Urinary bladder (tissue), 3 donors: ENCODE measurements at regions not wholly inside any gene's neighbourhood (a gene's known extent, or its start where the extent isn't known, plus 50 kb on each side); places are given as distances from the start of the nearest gene placed in this dataset.

ENCODE experiments used
- DNase-seq: peaks from one replicate; pipeline ENCODE4 v3.0.0-alpha.2; 2015; ENCODE audit errors: extremely low spot score
- H3K27ac ChIP-seq: one replicate; pipeline ENCODE4 v1.5.1; 2013; ENCODE audit warnings: low read depth, mild to moderate bottlenecking, moderate library complexity
- H3K36me3 ChIP-seq: one replicate; pipeline ENCODE4 v1.6.1; 2013; ENCODE audit warnings: mild to moderate bottlenecking, moderate library complexity; ENCODE audit not compliant: insufficient read depth
- H3K4me1 ChIP-seq: one replicate; pipeline ENCODE4 v1.6.1; 2013; ENCODE audit warnings: mild to moderate bottlenecking, moderate library complexity; ENCODE audit not compliant: insufficient read depth
- H3K4me3 ChIP-seq: one replicate; pipeline ENCODE4 v1.5.1; 2013; ENCODE audit warnings: low read depth, low read length
- WGBS: extraction: QIAGEN DNeasy Blood & Tissue Kit; methylation state at CpG from one replicate; pipeline ENCODE4 v1.1.7; 2013; 5-methylcytosine and 5-hydroxymethylcytosine counted together
- donor health status: healthy with polysubstance abuse.
- donor health status: healthy.

GRCh38 chr3:102141928-102142239, 292.6 kb downstream of the NFKBIZ start:
- Histone ChIP-seq H3K4me1 (no peaks in the 10 kb centered on the region), H3K4me3 (no peak overlapping the region), H3K27ac (no peak overlapping the region), H3K36me3 (no peaks in the 10 kb centered on the region)
- no peak for DNase-seq
- 73% methylated on average over 1 of the region's 1 CpG for WGBS

- H3K4me1 ChIP-seq: no peaks in the 10 kb centered on the region
- WGBS: 55% methylated on average over 2 of the region's 2 CpGs
- no peak overlapping the region for H3K4me3 ChIP-seq
- no peak for DNase-seq
- H3K27ac ChIP-seq: no peak overlapping the region
- no peaks in the 10 kb centered on the region for H3K36me3 ChIP-seq
Observed at GRCh38 chr3:102142379-102143060, 292.3 kb upstream of the ZPLD1 start.

GRCh38 chr3:102143536-102143935, 291.3 kb upstream of the ZPLD1 start:
- Histone ChIP-seq H3K4me3 (no peak overlapping the region), H3K27ac (no peak overlapping the region), H3K36me3 (no peaks in the 10 kb centered on the region), H3K4me1 (no peaks in the 10 kb centered on the region)
- DNase-seq: no peak
- 94% methylated on average over 1 of the region's 1 CpG for WGBS

DNA sequence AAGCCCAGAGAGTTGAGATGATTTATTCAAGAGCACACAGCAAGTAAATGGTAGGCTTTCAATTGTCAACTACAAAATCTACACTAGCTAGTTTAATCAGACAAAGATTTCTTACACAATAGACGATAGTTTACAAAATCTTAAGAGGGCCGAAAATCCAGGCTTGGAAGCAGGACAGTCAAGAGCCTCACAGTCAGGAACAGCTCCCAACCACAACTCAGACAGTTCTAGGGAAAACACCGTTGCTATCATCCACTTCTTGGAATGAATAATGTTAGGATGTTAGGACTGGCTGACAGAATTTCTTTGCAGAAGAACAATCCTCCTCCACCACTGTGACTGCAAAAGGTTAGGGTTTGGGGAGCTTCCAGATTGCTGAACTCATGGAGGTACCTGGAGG, 290.8 kb upstream of the ZPLD1 start:
- H3K4me3 ChIP-seq: no peak overlapping the region
- H3K27ac ChIP-seq: no peak overlapping the region
- no peaks in the 10 kb centered on the region for H3K36me3 ChIP-seq
- no peaks in the 10 kb centered on the region for H3K4me1 ChIP-seq
- 33% methylated on average over 3 of the region's 3 CpGs for WGBS
- DNase-seq: no peak

- no peak for DNase-seq
- no peak overlapping the region for H3K27ac ChIP-seq
- WGBS: 98% methylated on average over 3 of the region's 3 CpGs
Observed at GRCh38 chr3:102148598-102149337, 286.0 kb upstream of the ZPLD1 start.

DNA sequence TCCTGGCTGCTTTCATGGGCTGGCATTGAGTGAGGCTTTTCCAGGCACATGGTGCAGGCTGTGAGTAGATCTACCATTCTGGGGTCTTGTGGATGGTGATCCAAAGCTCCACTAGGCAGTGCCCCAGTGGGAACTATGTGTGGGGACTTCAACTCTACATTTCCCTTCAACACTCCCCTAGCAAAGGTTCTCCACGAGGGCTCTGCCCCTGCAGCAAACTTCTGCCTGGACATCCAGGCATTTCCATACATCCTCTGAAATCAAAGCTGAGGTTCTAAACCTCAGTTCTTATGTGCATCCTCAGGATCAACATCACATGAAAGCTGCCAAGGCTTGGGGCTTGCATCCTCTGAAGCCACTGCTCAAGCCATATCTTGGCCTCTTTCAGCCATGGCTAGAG, 282.9 kb upstream of the ZPLD1 start:
- Histone ChIP-seq H3K27ac (no peak overlapping the region), H3K36me3 (no peaks in the 10 kb centered on the region), H3K4me3 (no peak overlapping the region), H3K4me1 (no peaks in the 10 kb centered on the region)
- 88% methylated on average over 1 of the region's 1 CpG for WGBS
- DNase-seq: no peak

More at GRCh38 chr3:102148598-102149337, 286.0 kb upstream of the ZPLD1 start:
- Histone ChIP-seq H3K4me3 (no peak overlapping the region), H3K4me1 (no peaks in the 10 kb centered on the region), H3K36me3 (no peaks in the 10 kb centered on the region)

GRCh38 chr3:102156426-102156825, 278.4 kb upstream of the ZPLD1 start:
- 92% methylated on average over 2 of the region's 2 CpGs for WGBS
- DNase-seq: no peak
- Histone ChIP-seq H3K4me3 (no peak overlapping the region), H3K27ac (no peak overlapping the region), H3K36me3 (no peaks in the 10 kb centered on the region), H3K4me1 (no peaks in the 10 kb centered on the region)

- 77% methylated on average over 3 of the region's 3 CpGs for WGBS
- Histone ChIP-seq H3K4me1 (no peaks in the 10 kb centered on the region), H3K27ac (no peak overlapping the region), H3K4me3 (no peak overlapping the region), H3K36me3 (no peaks in the 10 kb centered on the region)
- no peak for DNase-seq
Observed at GRCh38 chr3:102158080-102158740, 276.6 kb upstream of the ZPLD1 start.

DNA sequence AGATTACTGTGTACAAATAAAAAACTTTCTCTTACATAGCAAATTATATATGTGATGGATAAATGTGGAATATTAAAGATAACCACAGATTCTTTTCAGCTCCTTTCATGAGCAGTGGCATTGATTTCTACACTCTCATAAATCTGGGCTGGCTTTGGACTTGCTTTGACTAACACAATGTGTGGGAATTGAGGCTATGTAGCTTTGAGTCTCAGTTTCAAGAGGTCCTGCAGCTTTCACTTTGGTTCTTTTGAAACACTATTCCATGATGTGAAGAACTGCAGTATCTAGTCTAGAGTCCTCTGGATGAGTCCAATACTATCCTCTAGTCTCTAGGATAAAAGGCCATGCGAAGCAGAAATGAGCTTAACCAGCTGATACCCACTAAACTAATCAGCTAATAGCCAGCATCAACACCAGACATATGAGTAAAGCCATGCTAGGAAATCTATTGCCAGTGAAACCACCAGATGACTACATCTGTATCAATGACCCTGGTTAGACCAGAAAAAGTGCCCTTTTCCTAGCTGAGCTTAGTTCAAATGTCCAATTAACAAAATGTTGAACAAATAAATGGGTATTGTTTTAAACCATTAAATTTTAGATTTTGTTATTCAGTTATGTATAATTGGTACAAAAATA, 274.9 kb upstream of the ZPLD1 start:
- H3K36me3 ChIP-seq: no peaks in the 10 kb centered on the region
- H3K4me3 ChIP-seq: no peak overlapping the region
- H3K4me1 ChIP-seq: no peaks in the 10 kb centered on the region
- no peak overlapping the region for H3K27ac ChIP-seq
- DNase-seq: no peak
- 100% methylated on average over 1 of the region's 1 CpG for WGBS

- Histone ChIP-seq H3K36me3 (no peaks in the 10 kb centered on the region), H3K4me1 (no peaks in the 10 kb centered on the region), H3K27ac (no peak overlapping the region), H3K4me3 (no peak overlapping the region)
- 86% methylated on average over 5 of the region's 5 CpGs for WGBS
- DNase-seq: no peak
Observed at GRCh38 chr3:102161384-102162006, 273.3 kb upstream of the ZPLD1 start.

DNA sequence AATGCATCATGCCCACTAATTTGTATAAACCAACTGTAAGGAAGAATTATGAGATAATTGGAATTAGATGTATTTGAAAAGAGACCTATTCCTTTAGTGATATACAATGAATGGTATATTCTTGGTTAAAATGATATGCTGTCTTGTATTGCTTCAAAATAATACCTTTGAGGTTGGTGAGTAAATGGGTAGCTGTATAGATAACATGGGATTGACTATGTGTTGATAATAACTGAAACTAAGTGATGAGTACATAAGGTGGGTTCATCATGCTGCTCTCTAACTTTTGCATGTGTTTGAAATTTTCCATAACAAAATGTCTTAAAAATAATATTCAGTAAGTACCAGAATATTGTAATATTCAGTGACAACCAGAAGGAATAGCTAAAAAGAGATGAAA, 272.6 kb upstream of the ZPLD1 start:
- no peak overlapping the region for H3K27ac ChIP-seq
- DNase-seq: no peak

GRCh38 chr3:102163039-102163817, 271.6 kb upstream of the ZPLD1 start:
- Histone ChIP-seq H3K4me3 (no peak overlapping the region), H3K27ac (peak overlapping the region; percentile 5), H3K4me1 (no peaks in the 10 kb centered on the region), H3K36me3 (no peaks in the 10 kb centered on the region)
- 6% methylated on average over 1 of the region's 1 CpG for WGBS
- peak; percentile 91 for DNase-seq

More for the DNA sequence above, 272.6 kb upstream of the ZPLD1 start:
- no peak overlapping the region for H3K4me3 ChIP-seq
- H3K36me3 ChIP-seq: no peaks in the 10 kb centered on the region
- H3K4me1 ChIP-seq: no peaks in the 10 kb centered on the region

GRCh38 chr3:102163818-102164154, 271.0 kb upstream of the ZPLD1 start:
- no peak overlapping the region for H3K27ac ChIP-seq
- no peaks in the 10 kb centered on the region for H3K4me1 ChIP-seq
- H3K36me3 ChIP-seq: no peaks in the 10 kb centered on the region
- no peak overlapping the region for H3K4me3 ChIP-seq
- 71% methylated on average over 4 of the region's 4 CpGs for WGBS
- DNase-seq: no peak
